ENCODE measurements at regions not wholly inside any gene's neighbourhood (a gene's known extent, or its start where the extent isn't known, plus 50 kb on each side); places are given as distances from the start of the nearest gene placed in this dataset.

DNA sequence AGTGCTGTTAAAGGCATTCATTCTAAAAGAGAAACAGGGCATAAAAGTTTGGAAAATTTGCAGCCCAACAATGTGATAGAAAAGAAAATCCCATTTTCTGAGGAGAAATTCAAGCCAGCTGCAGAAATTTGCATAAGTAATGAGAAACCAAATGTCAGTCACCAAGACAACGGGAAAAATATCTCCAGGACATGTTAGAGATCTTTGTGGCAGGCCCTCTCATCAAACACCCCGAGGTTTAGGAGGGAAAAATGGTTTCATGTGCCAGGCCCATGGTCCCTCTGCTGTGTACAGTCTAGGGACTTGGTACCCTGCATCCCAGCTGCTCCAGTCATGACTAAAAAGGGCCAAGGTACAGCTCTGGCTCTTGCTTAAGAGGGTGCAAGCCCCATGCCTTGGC, 251.0 kb upstream of the FAR2 start:
- TF ChIP-seq, protein P1, sequence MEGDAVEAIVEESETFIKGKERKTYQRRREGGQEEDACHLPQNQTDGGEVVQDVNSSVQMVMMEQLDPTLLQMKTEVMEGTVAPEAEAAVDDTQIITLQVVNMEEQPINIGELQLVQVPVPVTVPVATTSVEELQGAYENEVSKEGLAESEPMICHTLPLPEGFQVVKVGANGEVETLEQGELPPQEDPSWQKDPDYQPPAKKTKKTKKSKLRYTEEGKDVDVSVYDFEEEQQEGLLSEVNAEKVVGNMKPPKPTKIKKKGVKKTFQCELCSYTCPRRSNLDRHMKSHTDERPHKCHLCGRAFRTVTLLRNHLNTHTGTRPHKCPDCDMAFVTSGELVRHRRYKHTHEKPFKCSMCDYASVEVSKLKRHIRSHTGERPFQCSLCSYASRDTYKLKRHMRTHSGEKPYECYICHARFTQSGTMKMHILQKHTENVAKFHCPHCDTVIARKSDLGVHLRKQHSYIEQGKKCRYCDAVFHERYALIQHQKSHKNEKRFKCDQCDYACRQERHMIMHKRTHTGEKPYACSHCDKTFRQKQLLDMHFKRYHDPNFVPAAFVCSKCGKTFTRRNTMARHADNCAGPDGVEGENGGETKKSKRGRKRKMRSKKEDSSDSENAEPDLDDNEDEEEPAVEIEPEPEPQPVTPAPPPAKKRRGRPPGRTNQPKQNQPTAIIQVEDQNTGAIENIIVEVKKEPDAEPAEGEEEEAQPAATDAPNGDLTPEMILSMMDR (IDR thresholded peaks at IDR 0.05) = no peak
- TF ChIP-seq POLR2A (IDR thresholded peaks at IDR 0.05) (no peak), POLR2AphosphoS5 (IDR thresholded peaks at IDR 0.05) (no peak)
